GM12878 (cell line): ENCODE measurements at regions not wholly inside any gene's neighbourhood (a gene's known extent, or its start where the extent isn't known, plus 50 kb on each side); places are given as distances from the start of the nearest gene placed in this dataset.

Source experiments
- ATF2 ChIP-seq: IDR thresholded peaks from 2 replicates; pipeline ENCODE4 v1.6.1; 2012; ENCODE audit warnings: low read length, inconsistent platforms
- CTCF ChIP-seq, 3 experiments: IDR thresholded peaks in 2 of 3; conservative IDR thresholded peaks in 1 of 3; 2 replicates each; pipeline ENCODE4 v1.5.1; 2011; ENCODE audit warnings: low read depth in 3 of 3, low read length in 3 of 3, mild to moderate bottlenecking in 3 of 3, control low read depth in 2 of 3, moderate library complexity in 2 of 3, inconsistent platforms in 1 of 3, mixed read lengths in 1 of 3; ENCODE audit not compliant: control insufficient read depth in 2 of 3, insufficient read depth in 1 of 3; ENCODE audit errors: extremely low read depth in 1 of 3
- POLR2AphosphoS5 ChIP-seq: IDR thresholded peaks from 2 replicates; pipeline ENCODE4 v1.6.1; 2011; ENCODE audit warnings: mild to moderate bottlenecking, low read length, inconsistent platforms
- RAD51 ChIP-seq: fragments of 450-650 bp; IDR thresholded peaks from 2 replicates; pipeline ENCODE4 v1.6.1; 2016; ENCODE audit warnings: moderate library complexity, mild to moderate bottlenecking, inconsistent platforms
- ZBED1 ChIP-seq: IDR thresholded peaks from 2 replicates; pipeline ENCODE4 v1.6.1; 2016; ENCODE audit warnings: borderline replicate concordance

- TF ChIP-seq CTCF (IDR thresholded peaks at IDR 0.05 in 2 of 3, conservative IDR thresholded peaks at IDR 0.05 in 1 of 3; ENCODE audit: control insufficient read depth in 2 of 3, extremely low read depth in 1 of 3, insufficient read depth in 1 of 3, low read depth in 3 of 3, low read length in 3 of 3) (no peak), ATF2 (no peak), ZBED1 (no peak), RAD51 (no peak), POLR2AphosphoS5 (no peak)
Observed at GRCh38 chr12:60333461-60333860, 737.6 kb downstream of the SLC16A7 start.
